ENCODE measurements at regions not wholly inside any gene's neighbourhood (a gene's known extent, or its start where the extent isn't known, plus 50 kb on each side); places are given as distances from the start of the nearest gene placed in this dataset.

- TF ChIP-seq EZH2 (IDR thresholded peaks at IDR 0.05; ENCODE audit: low read depth, unreplicated experiment) (no peak), REST (IDR thresholded peaks at IDR 0.05; ENCODE audit: unreplicated experiment) (no peak), CTCF (conservative IDR thresholded peaks at IDR 0.05; ENCODE audit: low read depth in 2 of 2) (no peak), POLR2AphosphoS5 (IDR thresholded peaks at IDR 0.05; ENCODE audit: low read depth) (no peak), ETS1 (IDR thresholded peaks at IDR 0.05) (no peak), EZH2phosphoT487 (IDR thresholded peaks at IDR 0.05; ENCODE audit: unreplicated experiment) (no peak), CREB1 (CRISPR knock-in tag; IDR thresholded peaks at IDR 0.05; ENCODE audit: low read depth) (no peak), JUNB (IDR thresholded peaks at IDR 0.05; ENCODE audit: unreplicated experiment) (no peak), ZNF114 (CRISPR knock-in tag; IDR thresholded peaks at IDR 0.05) (no peak), STAT1 (IDR thresholded peaks at IDR 0.05; ENCODE audit: unreplicated experiment) (no peak), ZNF331 (CRISPR knock-in tag; IDR thresholded peaks at IDR 0.05; ENCODE audit: low read depth) (no peak)
Measured at GRCh38 chr1:245036102-245036501, 118.7 kb upstream of the KIF26B start.
